ENCODE measurements at regions not wholly inside any gene's neighbourhood (a gene's known extent, or its start where the extent isn't known, plus 50 kb on each side); places are given as distances from the start of the nearest gene placed in this dataset.

- TF ChIP-seq CTCF (IDR thresholded peaks at IDR 0.05) (no peak), ZFX (IDR thresholded peaks at IDR 0.05; ENCODE audit: borderline replicate concordance) (no peak)
Observed at GRCh38 chr2:67802824-67803223, 260.0 kb downstream of the C1D start.

Measured in 22Rv1 (cell line).